SU-DHL-6 (cell line): ENCODE measurements at regions not wholly inside any gene's neighbourhood (a gene's known extent, or its start where the extent isn't known, plus 50 kb on each side); places are given as distances from the start of the nearest gene placed in this dataset.

Experiments used
- H2AFZ ChIP-seq: fragments of 200-600 bp; sonication (generic); 2 replicates; pipeline ENCODE4 v1.6.1; 2014; ENCODE audit warnings: low read depth, mild to moderate bottlenecking, moderate library complexity, mixed read lengths, antibody characterized with exemption, low read length; ENCODE audit not compliant: severe bottlenecking
- H3F3A ChIP-seq: fragments of 200-600 bp; shearing (Covaris generic); 2 replicates; pipeline ENCODE4 v1.6.0; 2016; ENCODE audit warnings: antibody characterized with exemption, mild to moderate bottlenecking; ENCODE audit not compliant: insufficient read depth
- H3K27ac ChIP-seq: fragments of 200-600 bp; sonication (generic); 2 replicates; pipeline ENCODE4 v1.5.1; 2016; ENCODE audit warnings: low read depth, mild to moderate bottlenecking, low read length, moderate library complexity, mixed read lengths
- H3K27me3 ChIP-seq: fragments of 200-600 bp; sonication (generic), shearing (Covaris generic); 2 replicates; pipeline ENCODE4 v1.6.0; 2014; ENCODE audit warnings: mild to moderate bottlenecking, low read length
- H3K36me3 ChIP-seq: fragments of 200-600 bp; sonication (generic); 2 replicates; pipeline ENCODE4 v1.6.1; 2014; ENCODE audit warnings: mild to moderate bottlenecking, low read length, mixed read lengths
- H3K4me2 ChIP-seq: fragments of 300-600, 200-600 bp; shearing (Covaris generic), sonication (generic); 2 replicates; pipeline ENCODE4 v1.6.0; 2014; ENCODE audit warnings: low read length, low read depth, mild to moderate bottlenecking; ENCODE audit not compliant: poor library complexity, severe bottlenecking
- H3K4me3 ChIP-seq: fragments of 200-600 bp; sonication (generic); 2 replicates; pipeline ENCODE4 v1.5.1; 2014; ENCODE audit warnings: antibody characterized with exemption, low read length, mild to moderate bottlenecking, mixed read lengths; ENCODE audit not compliant: insufficient read depth, poor library complexity, severe bottlenecking
- H3K79me2 ChIP-seq: fragments of 200-600 bp; sonication (generic); 2 replicates; pipeline ENCODE4 v1.6.1; 2014; ENCODE audit warnings: mild to moderate bottlenecking, low read length, moderate library complexity; ENCODE audit not compliant: insufficient read depth
- H3K9ac ChIP-seq: fragments of 200-600 bp; sonication (generic); 2 replicates; pipeline ENCODE4 v1.7.0; 2014; ENCODE audit warnings: mild to moderate bottlenecking, low read length
- H3K9me2 ChIP-seq: fragments of 200-600 bp; sonication (generic); replicated peaks from 2 replicates; pipeline ENCODE4 v1.6.1; 2014; ENCODE audit warnings: low read length; ENCODE audit not compliant: insufficient read depth
- H3K9me3 ChIP-seq: fragments of 200-600 bp; sonication (generic); 2 replicates; pipeline ENCODE4 v1.6.1; 2014; ENCODE audit warnings: low read length, mixed read lengths; ENCODE audit not compliant: insufficient read depth
- H4K20me1 ChIP-seq: fragments of 200-600 bp; sonication (generic); 2 replicates; pipeline ENCODE4 v1.6.1; 2014; ENCODE audit warnings: low read depth, mild to moderate bottlenecking, antibody characterized with exemption, low read length, moderate library complexity, mixed read lengths
- EZH2phosphoT487 ChIP-seq: fragments of 200-600 bp; sonication (generic), shearing (Covaris generic); conservative IDR thresholded peaks from 2 replicates; pipeline ENCODE4 v1.6.1; 2018; ENCODE audit warnings: mild to moderate bottlenecking, antibody characterized with exemption, low read length, moderate library complexity, mixed read lengths
- TF ChIP-seq, protein P1 (sequence below): fragments of 200-600 bp; sonication (generic); IDR thresholded peaks from one replicate; pipeline ENCODE4 v1.5.1; 2017; ENCODE audit warnings: antibody characterized with exemption, mild to moderate bottlenecking, low read length, moderate library complexity; ENCODE audit not compliant: insufficient read depth, poor library complexity, severe bottlenecking

DNA sequence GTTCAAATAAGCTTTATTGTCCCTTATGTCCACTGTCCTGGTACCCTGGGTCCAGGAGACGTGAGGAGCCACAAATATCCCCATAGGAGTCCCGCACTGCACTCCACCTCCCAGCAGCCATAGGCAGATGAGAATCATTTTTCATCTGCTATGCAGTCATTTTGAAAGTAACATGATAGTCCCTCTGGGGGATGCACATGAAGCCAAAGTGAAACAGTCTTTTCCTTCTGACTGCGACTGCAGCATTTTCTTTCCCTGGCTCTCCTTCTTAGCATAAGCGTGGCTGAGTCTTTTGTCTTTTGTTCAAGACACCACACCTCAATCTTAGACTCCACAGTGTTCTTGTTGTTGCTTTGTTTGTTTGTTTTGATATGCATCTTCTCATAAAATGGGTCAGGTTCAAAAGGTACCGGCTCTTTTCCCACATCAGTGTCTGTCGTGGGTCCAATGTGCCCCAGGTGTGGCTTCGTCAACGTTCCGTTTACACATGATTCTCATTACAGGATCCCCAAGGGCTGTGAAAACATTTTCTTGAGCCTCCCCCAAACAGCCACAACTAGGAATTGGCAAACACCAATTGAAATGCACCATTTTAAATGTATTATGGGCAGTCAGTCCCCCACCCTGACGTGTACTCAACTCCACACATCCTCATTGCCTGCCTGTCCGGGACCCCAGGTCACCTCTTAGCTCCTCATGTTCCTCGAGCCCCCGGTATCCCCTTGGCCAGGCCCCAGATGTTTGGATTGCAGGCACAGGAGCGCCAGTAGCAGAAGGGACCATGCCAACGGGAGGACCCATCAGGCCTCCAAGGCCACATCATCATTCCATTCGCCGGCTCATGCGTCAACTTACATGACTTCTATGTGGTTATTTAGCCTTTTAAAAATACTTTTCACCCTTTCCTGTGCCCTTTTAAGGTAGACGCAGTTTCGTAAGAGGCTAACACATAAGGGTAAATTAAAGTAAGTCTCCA, 237.8 kb upstream of the DAPK1 start:
- no peaks in the 10 kb centered on the region for H3K36me3 ChIP-seq
- H3F3A ChIP-seq: no peaks in the 10 kb centered on the region
- no peak overlapping the region for H3K4me3 ChIP-seq
- H3K9me2 ChIP-seq: no peaks in the 10 kb centered on the region
- no peaks in the 10 kb centered on the region for H4K20me1 ChIP-seq
- H2AFZ ChIP-seq: no peak overlapping the region
- H3K4me2 ChIP-seq: no peak overlapping the region
- no peaks in the 10 kb centered on the region for H3K27me3 ChIP-seq
- TF ChIP-seq EZH2phosphoT487: no peak
- TF ChIP-seq, protein P1, sequence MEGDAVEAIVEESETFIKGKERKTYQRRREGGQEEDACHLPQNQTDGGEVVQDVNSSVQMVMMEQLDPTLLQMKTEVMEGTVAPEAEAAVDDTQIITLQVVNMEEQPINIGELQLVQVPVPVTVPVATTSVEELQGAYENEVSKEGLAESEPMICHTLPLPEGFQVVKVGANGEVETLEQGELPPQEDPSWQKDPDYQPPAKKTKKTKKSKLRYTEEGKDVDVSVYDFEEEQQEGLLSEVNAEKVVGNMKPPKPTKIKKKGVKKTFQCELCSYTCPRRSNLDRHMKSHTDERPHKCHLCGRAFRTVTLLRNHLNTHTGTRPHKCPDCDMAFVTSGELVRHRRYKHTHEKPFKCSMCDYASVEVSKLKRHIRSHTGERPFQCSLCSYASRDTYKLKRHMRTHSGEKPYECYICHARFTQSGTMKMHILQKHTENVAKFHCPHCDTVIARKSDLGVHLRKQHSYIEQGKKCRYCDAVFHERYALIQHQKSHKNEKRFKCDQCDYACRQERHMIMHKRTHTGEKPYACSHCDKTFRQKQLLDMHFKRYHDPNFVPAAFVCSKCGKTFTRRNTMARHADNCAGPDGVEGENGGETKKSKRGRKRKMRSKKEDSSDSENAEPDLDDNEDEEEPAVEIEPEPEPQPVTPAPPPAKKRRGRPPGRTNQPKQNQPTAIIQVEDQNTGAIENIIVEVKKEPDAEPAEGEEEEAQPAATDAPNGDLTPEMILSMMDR: no peak
- no peaks in the 10 kb centered on the region for H3K9me3 ChIP-seq
- no peak overlapping the region for H3K9ac ChIP-seq
- H3K79me2 ChIP-seq: no peaks in the 10 kb centered on the region
- no peak overlapping the region for H3K27ac ChIP-seq

DNA sequence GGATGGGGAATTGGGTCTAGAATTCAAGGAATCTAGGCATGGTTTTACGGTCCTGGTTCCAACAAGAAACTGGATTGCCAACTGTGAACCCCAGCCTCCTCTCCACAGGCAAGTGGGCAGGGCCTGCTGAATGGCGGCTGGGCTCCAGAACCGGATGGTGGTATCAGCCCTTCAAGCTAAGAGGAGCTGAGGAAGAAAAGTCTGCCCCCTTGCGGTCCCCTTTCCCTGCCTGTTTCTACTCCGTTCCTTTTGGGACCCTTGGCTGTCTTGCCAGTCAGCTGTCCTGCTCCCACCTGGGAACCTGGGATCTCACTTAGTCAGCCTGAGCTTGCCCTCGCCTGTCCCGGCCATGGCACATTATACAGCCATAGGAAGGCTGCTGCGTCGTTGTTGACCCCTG, 234.4 kb upstream of the DAPK1 start:
- no peak overlapping the region for H2AFZ ChIP-seq
- TF ChIP-seq, protein P1: no peak
- no peak for TF ChIP-seq EZH2phosphoT487

DNA sequence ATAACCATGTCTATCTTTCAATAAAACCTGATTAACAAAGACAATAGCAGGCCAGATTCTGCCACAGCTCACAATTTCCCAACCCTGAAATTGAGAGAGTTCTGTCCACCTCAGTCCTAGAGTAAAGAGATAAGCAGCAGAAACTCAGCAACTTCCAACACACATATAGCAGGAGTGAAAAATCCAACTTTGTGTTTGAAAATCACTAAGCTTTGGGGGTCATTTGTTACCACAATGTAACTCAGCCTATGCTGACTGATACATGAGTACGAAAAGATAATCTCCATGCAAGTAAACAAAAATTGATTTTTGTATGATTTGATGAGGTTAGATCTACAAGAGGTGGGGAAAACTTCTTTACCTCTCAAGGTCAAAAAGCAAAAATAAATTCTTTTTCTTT, 231.0 kb upstream of the DAPK1 start:
- H3K9ac ChIP-seq: no peak overlapping the region
- no peaks in the 10 kb centered on the region for H3K9me3 ChIP-seq
- H4K20me1 ChIP-seq: no peaks in the 10 kb centered on the region
- H2AFZ ChIP-seq: no peak overlapping the region
- no peaks in the 10 kb centered on the region for H3K9me2 ChIP-seq
- H3K27ac ChIP-seq: no peak overlapping the region
- H3K27me3 ChIP-seq: no peaks in the 10 kb centered on the region
- no peaks in the 10 kb centered on the region for H3F3A ChIP-seq
- H3K4me3 ChIP-seq: no peak overlapping the region
- H3K4me2 ChIP-seq: no peak overlapping the region
- H3K79me2 ChIP-seq: no peaks in the 10 kb centered on the region
- TF ChIP-seq EZH2phosphoT487: no peak
- H3K36me3 ChIP-seq: no peaks in the 10 kb centered on the region

More for the DNA sequence above, 234.4 kb upstream of the DAPK1 start:
- Histone ChIP-seq H3K36me3 (no peaks in the 10 kb centered on the region), H3K27me3 (no peaks in the 10 kb centered on the region), H3K9me2 (no peaks in the 10 kb centered on the region), H3K9me3 (no peaks in the 10 kb centered on the region), H3K27ac (no peak overlapping the region), H4K20me1 (no peaks in the 10 kb centered on the region), H3K9ac (no peak overlapping the region), H3K4me3 (no peak overlapping the region), H3K79me2 (no peaks in the 10 kb centered on the region), H3K4me2 (no peak overlapping the region), H3F3A (no peaks in the 10 kb centered on the region)
